Esophagus (tissue), 2 donors: ENCODE measurements at regions not wholly inside any gene's neighbourhood (a gene's known extent, or its start where the extent isn't known, plus 50 kb on each side); places are given as distances from the start of the nearest gene placed in this dataset.
"Not testable (repeated sequence)": the region's sequence is repeated elsewhere in the genome, so short reads cannot be mapped to it uniquely, and the experiment has no call there.

Experiments used
- H3K27ac ChIP-seq, 2 donors: one replicate each; pipeline ENCODE4 v1.5.1; 2013; ENCODE audit warnings: low read depth in 2 of 2, mild to moderate bottlenecking in 2 of 2, inconsistent platforms in 1 of 2, low read length in 1 of 2, moderate library complexity in 1 of 2
- H3K27me3 ChIP-seq, 2 donors: one replicate each; pipeline ENCODE4 v1.6.1; 2013; ENCODE audit warnings: low read length in 2 of 2, control low read depth in 1 of 2, mild to moderate bottlenecking in 1 of 2; ENCODE audit not compliant: insufficient read depth in 2 of 2, control insufficient read depth in 1 of 2
- H3K36me3 ChIP-seq, 2 donors: one replicate each; pipeline ENCODE4 v1.6.1; 2013; ENCODE audit warnings: low read length in 1 of 2; ENCODE audit not compliant: control insufficient read depth in 2 of 2, insufficient read depth in 2 of 2
- H3K4me1 ChIP-seq, 2 donors: one replicate each; pipeline ENCODE4 v1.6.1; 2013; ENCODE audit warnings: low read length in 1 of 2; ENCODE audit not compliant: control insufficient read depth in 2 of 2, insufficient read depth in 2 of 2
- H3K4me3 ChIP-seq, 2 donors: one replicate each; pipeline ENCODE4 v1.5.1; 2013; ENCODE audit warnings: low read length in 2 of 2, mild to moderate bottlenecking in 2 of 2, low read depth in 1 of 2, moderate library complexity in 1 of 2
- H3K9me3 ChIP-seq, 2 donors: one replicate each; pipeline ENCODE4 v1.6.1; 2013; ENCODE audit warnings: mild to moderate bottlenecking in 2 of 2, low read depth in 1 of 2, low read length in 1 of 2, moderate library complexity in 1 of 2; ENCODE audit not compliant: control insufficient read depth in 2 of 2, insufficient read depth in 1 of 2
- WGBS, 2 donors: extraction: QIAGEN DNeasy Blood & Tissue Kit; methylation state at CpG; one replicate each; pipeline ENCODE4 v1.1.7; 2013; 5-methylcytosine and 5-hydroxymethylcytosine counted together
- donor health status: healthy with polysubstance abuse.
- donor health status: Bipolar disorder and iron deficiency.

DNA sequence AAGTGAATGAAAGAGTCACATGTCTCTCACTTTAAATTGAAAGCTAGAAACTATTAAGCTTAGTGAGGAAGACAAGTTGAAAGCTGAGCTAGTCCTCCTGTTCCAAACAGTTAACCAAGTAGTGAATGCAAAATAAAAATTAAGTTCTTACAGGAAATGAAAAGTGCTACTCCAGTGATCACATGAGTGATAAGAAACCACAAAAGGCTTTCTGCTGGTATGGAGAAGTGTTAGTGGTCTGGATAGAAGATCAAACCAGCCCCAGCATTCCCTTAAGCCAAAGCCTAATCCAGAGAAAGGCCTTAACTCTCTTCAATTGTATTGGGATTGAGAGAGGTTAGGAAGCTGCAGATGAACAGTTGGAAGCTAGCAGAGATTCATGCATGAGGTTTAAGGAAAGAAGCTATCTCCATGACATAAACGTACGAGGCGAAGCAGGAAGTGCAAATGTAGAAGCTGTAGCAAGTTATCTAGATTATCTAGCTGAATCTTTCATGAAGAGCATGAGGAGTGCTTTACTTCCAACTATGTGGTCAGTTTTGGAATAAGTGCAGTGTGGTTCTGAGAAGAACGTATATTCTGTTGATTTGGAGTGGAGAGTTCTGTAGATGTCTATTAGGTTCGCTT lies 261.6 kb downstream of the MDFIC start:
- 83 to 84% methylated on average over 5 of the region's 5 CpGs for WGBS, 2 donors
- no peaks in the 10 kb centered on the region for H3K36me3 ChIP-seq
- H3K4me3 ChIP-seq: no peak overlapping the region
- H3K4me1 ChIP-seq: no peaks in the 10 kb centered on the region
- H3K27ac ChIP-seq: no peak overlapping the region
- no peaks in the 10 kb centered on the region for H3K9me3 ChIP-seq
- H3K27me3 ChIP-seq: no peaks in the 10 kb centered on the region

DNA sequence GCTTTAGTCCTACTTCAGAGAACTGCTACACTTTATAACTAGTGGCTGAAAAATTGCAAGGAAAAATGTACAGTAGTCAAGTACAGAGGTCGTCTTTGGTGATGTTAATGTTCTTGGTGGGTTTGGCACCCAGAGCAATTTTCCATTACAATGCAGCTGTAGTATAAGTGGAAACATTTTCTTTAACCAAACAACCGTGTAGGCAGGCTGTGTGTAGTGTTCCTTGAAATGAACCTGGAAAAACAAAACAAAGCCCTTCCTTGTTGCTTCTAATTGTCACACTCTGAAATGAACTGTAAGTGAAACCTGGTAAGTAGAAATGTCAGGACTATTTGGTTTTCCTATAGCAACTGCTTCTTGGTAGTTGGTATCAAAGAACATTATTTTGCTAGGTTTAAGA lies 256.9 kb downstream of the MDFIC start:
- H3K4me1 ChIP-seq: no peaks in the 10 kb centered on the region
- no peak overlapping the region for H3K4me3 ChIP-seq
- H3K27me3 ChIP-seq: no peaks in the 10 kb centered on the region
- H3K36me3 ChIP-seq: no peaks in the 10 kb centered on the region
- WGBS, 2 donors: 32 to 43% methylated on average over 2 of the region's 2 CpGs
- H3K9me3 ChIP-seq: no peaks in the 10 kb centered on the region
- no peak overlapping the region for H3K27ac ChIP-seq

DNA sequence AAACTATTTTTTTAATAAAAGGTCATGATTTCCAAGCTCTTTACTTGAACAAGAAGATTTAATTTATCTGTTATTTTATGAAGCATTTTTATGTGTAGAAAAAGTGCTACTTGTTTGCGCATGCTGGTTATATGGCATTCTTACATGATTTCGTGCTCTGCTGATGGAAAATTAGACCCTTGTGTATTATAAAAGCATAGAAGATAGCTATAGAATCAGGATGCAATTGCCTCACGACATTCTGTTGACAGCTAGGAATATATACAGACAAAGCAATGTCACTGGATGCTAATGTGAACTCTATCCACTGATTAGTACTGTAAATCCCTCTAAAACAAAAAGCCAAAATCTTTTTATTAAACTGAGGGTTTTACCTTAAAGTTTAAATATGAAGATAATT lies 255.9 kb downstream of the MDFIC start:
- H3K27ac ChIP-seq: no peak overlapping the region
- no peaks in the 10 kb centered on the region for H3K27me3 ChIP-seq
- WGBS, 2 donors: 80 to 93% methylated on average over 3 of the region's 3 CpGs
- H3K4me1 ChIP-seq: no peaks in the 10 kb centered on the region
- H3K36me3 ChIP-seq: no peaks in the 10 kb centered on the region
- H3K9me3 ChIP-seq: no peaks in the 10 kb centered on the region
- H3K4me3 ChIP-seq: no peak overlapping the region

DNA sequence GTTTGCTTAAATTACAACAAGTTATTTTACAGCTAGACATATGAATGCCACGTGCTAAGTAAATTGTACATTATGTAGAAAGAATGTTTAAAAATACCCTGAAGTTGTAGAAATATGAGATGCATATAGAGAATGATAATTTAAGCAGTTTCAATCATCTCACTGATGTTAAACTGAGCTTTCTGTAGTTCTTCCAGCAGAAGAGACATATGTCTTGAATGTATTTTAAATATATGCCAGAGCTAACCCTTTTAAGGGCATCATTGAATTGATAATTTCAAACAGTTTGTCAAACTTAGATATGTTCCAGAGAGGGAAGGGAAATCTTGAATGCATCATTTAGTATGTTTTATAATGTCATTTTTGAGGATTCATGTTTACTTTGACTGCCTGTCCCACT lies 255.2 kb downstream of the MDFIC start:
- WGBS, 2 donors: 53 to 69% methylated on average over 1 of the region's 1 CpG
- H3K27me3 ChIP-seq: no peaks in the 10 kb centered on the region
- H3K9me3 ChIP-seq: no peaks in the 10 kb centered on the region
- no peak overlapping the region for H3K27ac ChIP-seq
- no peak overlapping the region for H3K4me3 ChIP-seq
- no peaks in the 10 kb centered on the region for H3K36me3 ChIP-seq
- no peaks in the 10 kb centered on the region for H3K4me1 ChIP-seq

DNA sequence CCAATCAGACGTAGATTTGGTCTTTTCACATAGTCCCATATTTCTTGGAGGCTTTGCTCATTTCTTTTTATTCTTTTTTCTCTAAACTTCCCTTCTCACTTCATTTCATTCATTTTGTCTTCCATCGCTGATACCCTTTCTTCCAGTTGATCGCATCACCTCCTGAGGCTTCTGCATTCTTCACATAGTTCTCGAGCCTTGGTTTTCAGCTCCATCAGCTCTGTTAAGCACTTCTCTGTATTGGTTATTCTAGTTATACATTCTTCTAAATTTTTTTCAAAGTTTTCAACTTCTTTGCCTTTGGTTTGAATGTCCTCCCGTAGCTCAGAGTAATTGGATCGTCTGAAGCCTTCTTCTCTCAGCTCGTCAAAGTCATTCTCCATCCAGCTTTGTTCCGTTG lies 250.5 kb downstream of the MDFIC start:
- H3K4me1 ChIP-seq, H3K27me3 ChIP-seq, H3K9me3 ChIP-seq, H3K4me3 ChIP-seq, H3K36me3 ChIP-seq, H3K27ac ChIP-seq: not testable (repeated sequence)
- 90 to 95% methylated on average over 6 of the region's 8 CpGs for WGBS, 2 donors

DNA sequence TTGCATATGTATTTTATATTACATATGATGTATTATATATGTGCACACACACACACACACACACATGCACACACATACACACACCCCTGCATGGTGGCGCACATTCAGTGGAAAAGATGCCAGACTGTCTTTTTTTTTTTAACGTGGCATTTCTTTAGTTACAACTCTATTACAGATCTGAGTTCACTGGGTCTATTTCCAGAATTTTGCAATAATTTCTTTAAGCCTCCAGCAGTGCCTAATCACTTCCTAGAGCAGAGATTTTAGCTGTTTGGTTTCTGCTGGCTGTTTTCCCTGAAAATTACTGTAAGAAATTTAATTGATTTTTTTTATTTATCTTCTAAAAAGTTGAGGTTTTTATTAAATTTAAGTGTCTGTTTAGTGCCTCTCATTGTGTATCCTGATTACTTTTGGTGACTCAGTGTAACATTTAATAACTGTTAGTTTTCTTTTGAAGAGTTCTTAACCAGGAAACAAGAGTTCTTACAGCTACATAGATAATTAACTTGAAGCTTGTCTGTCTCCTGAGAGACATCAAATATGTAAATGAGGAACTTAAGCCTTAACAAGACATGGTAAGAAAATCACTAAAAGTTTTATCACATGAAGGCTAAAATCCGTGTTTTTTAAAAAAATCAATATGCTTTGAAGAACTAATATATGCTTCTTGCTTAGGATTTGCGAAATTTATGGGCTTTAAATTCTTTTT lies 232.0 kb downstream of the MDFIC start:
- no peaks in the 10 kb centered on the region for H3K4me1 ChIP-seq
- WGBS, 2 donors: 61 to 68% methylated on average over 4 of the region's 4 CpGs
- no peaks in the 10 kb centered on the region for H3K36me3 ChIP-seq
- H3K9me3 ChIP-seq: no peaks in the 10 kb centered on the region
- no peak overlapping the region for H3K27ac ChIP-seq
- peaks cover 0 to 5% of the 10 kb centered on the region in 2 donors for H3K27me3 ChIP-seq
- H3K4me3 ChIP-seq: no peak overlapping the region

DNA sequence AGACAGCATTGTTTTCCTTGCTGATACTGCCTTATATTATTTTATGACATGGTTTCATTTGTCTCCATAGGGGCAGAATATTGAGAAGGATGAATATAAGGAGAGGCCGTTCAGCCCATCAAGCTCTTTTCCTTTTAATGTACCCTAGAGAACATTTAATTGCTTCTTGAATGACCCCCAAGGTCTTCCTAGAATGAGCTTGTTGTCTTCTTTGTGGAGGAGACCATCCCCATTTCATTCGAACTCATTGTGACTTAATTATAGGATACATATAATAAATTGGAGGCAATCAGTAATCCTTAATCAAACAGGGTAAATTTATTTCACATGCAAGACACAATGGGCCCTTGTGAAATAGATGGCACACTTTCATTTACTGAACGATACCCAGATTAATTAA lies 231.3 kb downstream of the MDFIC start:
- Histone ChIP-seq H3K4me1 (no peaks in the 10 kb centered on the region), H3K4me3 (no peak overlapping the region), H3K27me3 (peaks cover 0 to 5% of the 10 kb centered on the region in 2 donors), H3K36me3 (no peaks in the 10 kb centered on the region), H3K27ac (no peak overlapping the region), H3K9me3 (no peaks in the 10 kb centered on the region)
- 67 to 68% methylated on average over 3 of the region's 3 CpGs for WGBS, 2 donors

DNA sequence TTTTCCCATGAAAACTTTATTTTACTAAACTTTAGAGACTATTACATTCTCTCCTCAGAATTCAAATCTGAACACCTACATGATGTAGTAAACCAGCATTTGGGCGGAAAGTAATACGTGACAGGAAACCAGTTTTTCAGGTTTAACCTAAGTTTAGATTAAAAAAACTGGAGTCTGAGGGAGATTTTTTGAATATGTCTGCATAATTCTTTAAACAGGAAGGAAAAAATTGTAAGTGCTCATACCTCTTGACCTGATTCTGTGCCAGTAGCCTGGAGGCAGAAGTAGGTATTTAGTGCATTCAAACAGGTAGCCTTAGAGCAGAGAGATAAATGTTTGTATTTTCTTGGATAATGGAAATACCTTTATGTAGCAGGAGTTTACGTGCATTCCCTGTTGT lies 224.3 kb downstream of the MDFIC start:
- Histone ChIP-seq H3K4me1 (no peaks in the 10 kb centered on the region), H3K27me3 (peaks cover 0 to 4% of the 10 kb centered on the region in 2 donors), H3K36me3 (no peaks in the 10 kb centered on the region), H3K4me3 (no peak overlapping the region), H3K27ac (no peak overlapping the region), H3K9me3 (no peaks in the 10 kb centered on the region)
- 50 to 56% methylated on average over 3 of the region's 3 CpGs for WGBS, 2 donors

DNA sequence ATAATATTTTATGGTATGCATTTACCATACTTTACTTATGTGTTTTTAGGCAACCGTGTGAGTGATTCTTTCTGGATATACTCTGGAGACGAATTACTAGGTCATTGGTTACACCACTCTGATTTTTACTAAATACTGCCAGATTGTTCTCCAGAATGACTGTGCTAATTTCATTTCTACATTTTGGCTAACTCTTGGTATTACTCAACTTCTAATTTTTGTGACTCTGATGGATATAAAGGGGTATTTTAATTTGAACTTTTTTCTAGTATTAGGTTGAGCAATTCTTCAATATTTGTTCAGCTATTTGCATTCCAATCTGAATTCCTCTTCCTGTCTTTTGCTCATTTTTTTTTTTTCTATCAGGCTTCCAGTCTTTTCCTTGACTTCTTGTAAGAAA lies 223.6 kb downstream of the MDFIC start:
- H3K36me3 ChIP-seq: no peaks in the 10 kb centered on the region
- no peaks in the 10 kb centered on the region for H3K4me1 ChIP-seq
- WGBS, 2 donors: 30 to 52% methylated on average over 2 of the region's 2 CpGs
- no peak overlapping the region for H3K4me3 ChIP-seq
- no peaks in the 10 kb centered on the region for H3K9me3 ChIP-seq
- H3K27ac ChIP-seq: no peak overlapping the region
- H3K27me3 ChIP-seq: no peaks in the 10 kb centered on the region

DNA sequence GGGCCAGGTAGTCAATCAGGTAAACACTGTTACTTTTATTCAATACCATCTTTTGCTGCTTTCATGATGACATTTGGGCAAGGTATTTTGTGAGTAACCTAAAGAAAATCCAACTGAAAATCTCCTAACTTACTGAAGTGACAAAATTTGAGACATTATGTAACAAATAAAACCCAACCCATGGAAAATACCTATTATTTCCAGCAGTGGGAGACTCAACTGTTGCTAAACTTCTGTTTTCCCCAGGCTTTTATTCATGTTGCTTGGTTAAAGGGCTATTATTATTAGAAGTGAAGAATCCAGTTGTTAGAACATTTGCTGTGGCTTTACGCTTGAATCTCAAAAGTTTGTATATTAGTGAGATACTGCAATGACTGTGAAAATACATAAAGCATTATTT lies 215.9 kb downstream of the MDFIC start:
- Histone ChIP-seq H3K36me3 (no peaks in the 10 kb centered on the region), H3K9me3 (no peaks in the 10 kb centered on the region), H3K27me3 (no peaks in the 10 kb centered on the region), H3K4me3 (no peak overlapping the region), H3K27ac (no peak overlapping the region), H3K4me1 (peaks cover 0 to 2% of the 10 kb centered on the region in 2 donors)
- WGBS, 2 donors: 95 to 97% methylated on average over 1 of the region's 1 CpG
